ENCODE measurements at regions not wholly inside any gene's neighbourhood (a gene's known extent, or its start where the extent isn't known, plus 50 kb on each side); places are given as distances from the start of the nearest gene placed in this dataset.

DNA sequence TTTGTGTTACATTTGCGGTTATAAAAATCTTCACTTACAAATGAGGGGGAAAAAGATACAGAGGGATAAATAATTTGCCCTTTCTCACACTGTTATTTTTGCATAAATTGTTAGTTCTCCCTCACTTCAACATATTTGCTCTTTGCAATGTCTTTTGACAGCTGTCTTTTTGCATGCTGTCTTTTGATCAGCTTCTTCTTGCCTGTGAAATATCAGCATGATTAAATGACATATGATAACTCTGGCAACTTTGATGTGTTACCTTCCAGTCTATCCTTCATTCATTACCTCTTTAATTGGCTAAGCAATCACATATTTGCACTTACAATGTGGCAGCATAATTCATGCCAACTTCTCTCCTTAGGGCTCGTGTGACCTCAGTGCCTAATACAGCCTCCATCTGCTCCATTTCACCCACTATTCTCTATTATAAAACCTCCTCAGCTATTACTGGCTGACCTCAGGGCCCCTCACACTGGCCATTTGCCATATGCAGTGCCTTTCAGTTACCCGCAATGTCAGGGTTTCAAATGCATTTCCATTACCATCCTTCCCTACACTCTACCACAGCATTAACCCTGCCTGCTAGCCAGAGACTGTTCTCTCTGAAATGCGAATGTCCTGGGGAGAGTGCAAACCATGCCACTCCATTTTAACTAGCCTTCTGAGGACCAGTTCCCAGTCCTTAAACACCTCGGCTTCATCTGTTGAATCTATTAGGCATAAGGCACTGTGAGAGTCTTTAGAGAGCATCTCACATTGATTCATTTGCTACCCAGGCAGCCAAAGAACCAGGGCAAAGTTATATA lies 1056.6 kb upstream of the CHAC2 start:
- Mint-ChIP-seq H3K9me3 (ENCODE audit: low read depth) (no peaks in the 10 kb centered on the region), H3K4me3 (ENCODE audit: low read depth) (no peak overlapping the region), H3K27me3 (no peaks in the 10 kb centered on the region)

GRCh38 chr2:52704251-52704650 lies 1063.4 kb upstream of the CHAC2 start:
- no peak for TF ChIP-seq CTCF (IDR thresholded peaks at IDR 0.05; ENCODE audit: unreplicated experiment)
- Mint-ChIP-seq H3K36me3 (ENCODE audit: insufficient read depth) (no peaks in the 10 kb centered on the region), H3K27ac (no peak overlapping the region), H3K9me3 (ENCODE audit: low read depth) (peaks cover 4% of the 10 kb centered on the region), H3K4me3 (ENCODE audit: low read depth) (no peak overlapping the region), H3K27me3 (no peaks in the 10 kb centered on the region), H3K4me1 (ENCODE audit: low read depth) (no peaks in the 10 kb centered on the region)
- DNase-seq (ENCODE audit: low spot score, unreplicated experiment): no peak

More for the DNA sequence above, 1056.6 kb upstream of the CHAC2 start:
- no peak overlapping the region for H3K27ac Mint-ChIP-seq
- no peak for DNase-seq (ENCODE audit: low spot score, unreplicated experiment)
- H3K36me3 Mint-ChIP-seq (ENCODE audit: insufficient read depth): no peaks in the 10 kb centered on the region
- TF ChIP-seq CTCF (IDR thresholded peaks at IDR 0.05; ENCODE audit: unreplicated experiment): no peak
- no peaks in the 10 kb centered on the region for H3K4me1 Mint-ChIP-seq (ENCODE audit: low read depth)

DNA sequence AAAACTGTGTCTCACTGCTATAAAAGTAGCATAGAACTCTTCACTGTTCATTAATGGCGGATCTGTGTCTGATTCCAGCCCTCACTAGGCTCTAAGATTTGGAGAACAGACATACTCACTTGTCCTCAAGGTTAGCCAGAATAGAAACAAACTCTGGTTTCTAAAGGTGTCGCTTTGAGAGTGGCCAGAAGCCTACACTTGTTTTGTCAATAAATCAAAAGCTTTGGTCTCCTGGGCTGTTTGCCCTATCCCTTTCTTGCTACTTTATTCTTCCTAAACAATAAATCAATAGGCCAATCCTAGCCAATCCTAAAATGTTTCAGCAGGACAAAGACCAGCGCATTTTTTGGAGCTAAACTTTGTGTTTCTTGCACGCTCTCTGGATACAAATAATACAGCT lies 1064.6 kb upstream of the CHAC2 start:
- no peaks in the 10 kb centered on the region for H3K4me1 Mint-ChIP-seq (ENCODE audit: low read depth)
- H3K27ac Mint-ChIP-seq: no peak overlapping the region
- peaks cover 4% of the 10 kb centered on the region for H3K9me3 Mint-ChIP-seq (ENCODE audit: low read depth)
- H3K27me3 Mint-ChIP-seq: no peaks in the 10 kb centered on the region
- TF ChIP-seq CTCF (IDR thresholded peaks at IDR 0.05; ENCODE audit: unreplicated experiment): no peak
- H3K36me3 Mint-ChIP-seq (ENCODE audit: insufficient read depth): no peaks in the 10 kb centered on the region
- no peak for DNase-seq (ENCODE audit: low spot score, unreplicated experiment)
- H3K4me3 Mint-ChIP-seq (ENCODE audit: low read depth): no peak overlapping the region

- Mint-ChIP-seq H3K9me3 (ENCODE audit: low read depth) (no peaks in the 10 kb centered on the region), H3K4me3 (ENCODE audit: low read depth) (no peak overlapping the region), H3K27ac (no peak overlapping the region), H3K36me3 (ENCODE audit: insufficient read depth) (no peaks in the 10 kb centered on the region), H3K27me3 (no peaks in the 10 kb centered on the region), H3K4me1 (ENCODE audit: low read depth) (no peaks in the 10 kb centered on the region)
- DNase-seq (ENCODE audit: low spot score, unreplicated experiment): no peak
- TF ChIP-seq CTCF (IDR thresholded peaks at IDR 0.05; ENCODE audit: unreplicated experiment): no peak
Measured at GRCh38 chr2:52698408-52698807, 1069.2 kb upstream of the CHAC2 start.

DNA sequence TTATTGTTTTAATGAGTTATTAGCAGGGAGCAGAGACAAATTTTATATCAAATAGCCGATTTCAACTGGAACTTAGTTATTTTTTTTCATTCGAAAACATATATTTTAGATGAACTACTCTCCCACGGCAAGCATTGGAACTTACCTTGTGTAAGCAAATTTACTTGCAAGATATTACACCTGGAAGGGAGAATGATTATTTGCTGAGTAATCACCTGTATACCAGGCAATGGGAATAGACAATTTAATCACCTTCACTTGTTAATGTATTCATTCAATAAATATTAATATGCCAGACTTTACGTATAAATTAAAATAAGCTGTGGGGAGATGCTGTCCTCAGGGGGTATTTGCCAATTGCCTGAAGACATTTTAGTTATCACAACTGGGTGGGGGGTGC lies 1069.9 kb upstream of the CHAC2 start:
- Mint-ChIP-seq H3K4me3 (ENCODE audit: low read depth) (no peak overlapping the region), H3K36me3 (ENCODE audit: insufficient read depth) (no peaks in the 10 kb centered on the region), H3K9me3 (ENCODE audit: low read depth) (no peaks in the 10 kb centered on the region), H3K4me1 (ENCODE audit: low read depth) (no peaks in the 10 kb centered on the region), H3K27me3 (no peaks in the 10 kb centered on the region), H3K27ac (no peak overlapping the region)
- DNase-seq (ENCODE audit: low spot score, unreplicated experiment): no peak
- TF ChIP-seq CTCF (IDR thresholded peaks at IDR 0.05; ENCODE audit: unreplicated experiment): no peak

All from progenitor cell of endocrine pancreas (in vitro differentiated cells).